HG02938 (cell line): ENCODE measurements at regions not wholly inside any gene's neighbourhood (a gene's known extent, or its start where the extent isn't known, plus 50 kb on each side); places are given as distances from the start of the nearest gene placed in this dataset.
"Not testable (repeated sequence)": the region's sequence is repeated elsewhere in the genome, so short reads cannot be mapped to it uniquely, and the experiment has no call there.

ENCODE experiments used
- ATAC-seq: cut with Tn5 transposase; IDR thresholded peaks from one replicate; pipeline ENCODE4 v1.9.1; 2021; ENCODE audit warnings: mild to moderate bottlenecking, moderate library complexity; ENCODE audit not compliant: unreplicated experiment

DNA sequence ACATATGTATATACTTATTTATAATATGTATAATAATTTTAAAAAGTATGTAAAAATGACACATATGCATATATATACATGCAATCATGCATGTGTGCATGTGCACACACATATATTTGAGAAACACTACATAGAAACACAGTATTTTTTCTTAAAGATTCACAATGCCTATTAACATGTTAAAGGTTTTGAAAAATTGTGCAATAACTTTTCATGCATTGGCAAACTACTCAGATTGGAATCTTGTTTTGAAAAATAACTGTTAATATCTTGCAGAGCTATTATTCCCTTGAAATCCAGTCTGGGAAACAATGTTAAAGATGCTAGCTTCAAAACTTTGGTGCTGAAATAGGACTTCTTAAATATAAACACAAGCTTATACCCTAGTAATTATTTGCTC lies 256.2 kb upstream of the P2RY1 start:
- no peak for ATAC-seq

DNA sequence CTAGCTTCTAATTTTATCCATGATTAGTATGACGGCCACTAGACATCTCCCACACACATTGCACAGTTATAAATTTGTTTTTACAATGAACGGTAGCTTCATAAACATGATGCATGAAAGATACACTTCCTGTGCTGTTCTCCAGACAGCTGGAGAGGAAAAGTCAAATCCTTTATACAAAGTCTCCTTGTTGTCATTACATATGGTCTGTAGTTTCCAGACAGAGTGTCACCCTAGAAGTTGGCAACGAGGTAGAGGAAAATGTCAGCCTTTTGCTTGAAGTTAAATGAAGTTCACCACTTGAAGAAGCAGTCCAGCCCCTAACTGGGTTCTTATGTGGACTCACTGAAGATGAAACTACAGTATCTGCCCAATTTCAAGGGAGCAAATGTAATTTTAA lies 253.0 kb upstream of the P2RY1 start:
- no peak for ATAC-seq

DNA sequence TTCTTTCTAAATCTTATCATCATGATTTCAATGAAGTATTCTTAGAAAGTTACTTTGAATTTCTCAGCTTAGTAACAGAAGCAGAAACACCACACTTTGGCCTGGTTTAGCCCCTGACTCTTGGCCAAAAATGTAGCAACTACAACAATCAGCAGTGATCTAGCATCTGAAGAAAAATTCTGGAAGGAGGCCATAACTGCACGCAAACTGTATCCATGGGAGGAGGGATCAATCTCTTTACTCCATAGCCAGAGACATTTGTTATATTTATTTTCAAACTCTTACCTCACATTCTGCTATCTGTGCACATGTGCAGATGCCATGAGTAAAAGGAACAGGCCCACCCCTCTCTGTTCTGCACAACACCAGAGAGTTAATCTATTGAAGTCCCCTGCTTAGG lies 251.0 kb upstream of the P2RY1 start:
- no peak for ATAC-seq

DNA sequence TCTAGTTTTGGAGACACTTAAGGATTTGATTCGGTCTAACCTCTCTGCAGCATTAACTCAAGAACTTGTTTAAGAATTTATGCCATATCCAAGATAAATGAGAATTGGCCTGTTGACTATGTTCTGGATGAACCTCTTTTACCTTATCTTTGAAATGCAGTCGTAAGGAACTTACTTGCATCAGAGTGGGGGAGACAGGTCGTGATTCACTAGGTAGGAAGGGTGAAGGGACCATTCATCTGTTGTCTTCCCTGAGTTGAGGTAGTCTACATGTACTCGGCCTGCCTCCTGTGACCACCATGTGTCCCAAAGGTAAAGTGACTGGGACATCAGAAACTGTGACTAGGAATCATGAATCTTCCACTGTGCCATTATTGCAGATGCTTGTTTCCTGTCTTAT lies 248.0 kb upstream of the P2RY1 start:
- ATAC-seq: no peak

DNA sequence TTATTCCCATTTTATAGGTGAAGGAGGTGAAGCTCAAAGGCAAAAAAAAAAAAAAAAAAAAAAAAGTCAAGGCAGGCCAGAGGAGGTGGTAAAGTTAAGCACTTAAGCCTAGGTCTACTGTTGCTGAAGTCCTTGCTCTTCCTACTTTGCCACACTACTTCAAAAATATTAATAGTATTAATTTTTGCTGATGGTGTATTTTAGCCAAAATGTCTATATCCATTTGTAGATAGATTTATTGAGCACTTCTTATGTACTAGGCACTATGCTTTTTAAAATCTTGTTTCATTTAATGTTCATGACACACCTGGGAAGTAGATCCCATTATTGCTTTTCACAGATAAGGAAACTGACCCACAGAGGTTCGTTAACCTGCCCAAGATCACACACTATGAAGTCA lies 247.1 kb upstream of the P2RY1 start:
- ATAC-seq: no peak

DNA sequence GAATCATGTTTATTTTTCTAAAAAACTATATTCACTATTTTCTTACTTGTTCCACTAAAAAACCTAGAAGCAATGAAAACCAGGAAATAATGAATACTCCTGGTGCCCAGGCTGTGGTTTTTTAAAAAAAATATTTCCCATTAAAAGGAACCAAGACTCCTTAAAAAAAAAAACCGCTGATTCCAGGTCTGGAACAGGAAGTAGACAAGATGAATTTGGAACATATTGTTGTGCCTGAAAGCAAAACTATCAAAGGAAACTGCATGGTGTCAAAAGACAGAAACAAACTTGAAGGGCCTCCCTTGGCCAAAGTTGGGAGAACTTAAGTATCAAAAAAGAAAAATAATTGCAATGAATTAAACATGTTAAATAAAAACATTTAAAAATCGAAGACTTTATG lies 245.3 kb upstream of the P2RY1 start:
- ATAC-seq: no peak

DNA sequence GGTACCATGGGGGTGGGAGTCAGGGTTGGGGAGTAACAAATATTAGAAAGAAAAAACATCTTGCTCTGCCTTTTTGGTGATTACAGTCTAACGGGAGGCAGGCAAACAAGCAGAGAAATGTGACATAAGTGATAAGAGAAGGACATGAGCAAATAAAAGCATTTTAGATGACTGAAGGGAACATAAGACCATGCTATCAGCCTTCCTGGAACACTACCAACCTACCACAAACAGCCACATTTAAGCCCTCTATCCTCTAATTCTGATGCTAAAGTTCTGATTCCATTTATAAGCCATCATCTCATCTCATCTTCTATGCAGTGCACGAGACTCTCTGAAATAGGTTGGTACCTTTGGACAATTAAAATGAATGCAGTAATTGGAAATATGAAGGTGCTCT lies 243.4 kb upstream of the P2RY1 start:
- no peak for ATAC-seq

DNA sequence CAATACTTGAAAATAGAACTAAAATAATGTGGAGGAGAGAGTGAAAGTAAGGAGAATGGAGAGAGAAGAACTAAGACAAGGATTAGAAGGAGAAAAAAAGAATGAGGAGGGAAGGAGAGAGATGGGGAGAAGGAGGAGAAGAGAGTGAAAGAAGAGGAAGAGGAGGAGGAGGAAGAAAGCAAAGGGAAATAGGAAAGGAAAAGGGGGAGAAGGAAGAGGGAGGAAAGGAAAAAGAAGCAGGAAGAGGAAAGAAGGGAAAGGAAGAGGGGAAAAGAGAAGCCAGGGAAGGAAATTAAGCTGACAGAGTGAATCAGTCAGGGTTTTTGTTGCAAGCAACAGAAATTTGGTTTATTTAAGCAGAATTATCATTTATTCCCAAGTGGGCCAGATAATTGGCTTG lies 241.7 kb upstream of the P2RY1 start:
- no peak for ATAC-seq

DNA sequence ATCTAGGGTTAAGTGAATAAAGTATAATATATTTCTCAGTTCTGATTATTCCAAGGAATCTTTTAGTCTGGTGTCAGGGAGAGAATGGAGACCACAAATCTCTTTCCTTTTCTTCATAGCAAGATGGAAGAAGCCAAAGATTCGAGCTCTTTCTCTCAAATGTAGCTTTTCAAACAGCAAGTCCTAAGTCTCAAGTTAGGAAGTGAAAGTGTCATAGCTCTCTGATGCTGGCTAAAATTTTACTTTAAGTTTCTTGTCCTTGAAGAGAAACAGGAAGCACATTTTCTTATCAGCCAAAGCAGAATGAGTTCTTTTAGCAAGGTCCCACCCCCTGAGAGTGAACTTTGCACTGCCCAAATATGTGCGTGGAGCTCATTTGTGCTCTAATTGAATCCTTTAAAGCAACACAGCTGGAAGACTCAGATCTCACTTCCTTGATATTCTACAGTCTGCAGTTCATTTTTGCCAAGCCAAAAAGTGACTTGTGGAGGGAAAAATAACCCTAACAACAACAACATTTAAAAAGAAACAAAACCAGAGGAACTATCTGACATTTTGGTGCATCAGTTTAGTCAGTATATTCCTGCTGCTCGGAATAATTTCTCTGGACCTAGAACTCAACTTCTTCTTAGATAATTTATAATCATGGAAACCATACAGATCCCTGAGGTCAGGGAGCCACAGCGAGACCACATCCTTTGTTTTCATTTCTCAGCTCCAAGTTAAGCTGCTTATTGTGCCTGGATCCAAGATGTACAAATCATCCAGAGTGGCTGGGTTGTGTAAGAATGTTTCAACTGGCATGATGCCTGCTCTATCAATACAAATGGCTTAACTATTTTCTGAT lies 238.7 kb upstream of the P2RY1 start:
- ATAC-seq: peak; percentile 100

DNA sequence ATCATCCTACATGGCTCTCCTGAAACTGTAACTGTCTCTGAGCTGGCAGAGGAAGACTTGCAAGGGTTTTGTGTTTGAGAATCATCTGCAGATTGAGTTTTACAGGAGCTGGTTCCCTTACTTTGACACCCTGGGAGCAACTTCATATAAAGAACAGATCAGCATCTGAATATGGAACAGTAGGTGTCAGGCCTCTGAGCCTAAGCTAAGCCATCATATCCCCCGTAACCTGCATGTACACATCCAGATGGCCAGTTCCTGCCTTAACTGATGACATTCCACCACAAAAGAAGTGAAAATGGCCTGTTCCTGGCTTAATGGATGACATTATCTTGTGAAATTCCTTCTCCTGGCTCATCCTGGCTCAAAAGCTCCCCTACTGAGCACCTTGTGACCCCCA lies 238.1 kb upstream of the P2RY1 start:
- not testable (repeated sequence) for ATAC-seq

DNA sequence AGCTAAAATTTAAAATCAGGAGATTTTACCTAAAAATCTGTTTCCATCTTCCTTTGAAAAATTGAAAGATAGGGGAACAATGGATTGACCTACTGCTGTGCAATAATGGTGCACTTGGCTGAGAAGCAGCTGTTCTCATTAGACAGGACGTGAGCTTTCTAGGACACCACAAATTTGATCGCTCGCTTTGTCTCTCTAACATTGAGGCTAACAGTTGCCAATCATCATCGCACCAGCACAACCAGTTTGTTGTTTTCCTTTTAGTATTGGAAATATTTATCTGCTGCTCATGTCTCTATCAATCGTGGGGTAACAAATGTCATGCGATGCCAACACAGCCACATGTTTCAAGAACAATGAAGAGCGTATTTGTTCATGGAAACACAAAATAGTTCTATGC lies 228.8 kb upstream of the P2RY1 start:
- ATAC-seq: no peak

DNA sequence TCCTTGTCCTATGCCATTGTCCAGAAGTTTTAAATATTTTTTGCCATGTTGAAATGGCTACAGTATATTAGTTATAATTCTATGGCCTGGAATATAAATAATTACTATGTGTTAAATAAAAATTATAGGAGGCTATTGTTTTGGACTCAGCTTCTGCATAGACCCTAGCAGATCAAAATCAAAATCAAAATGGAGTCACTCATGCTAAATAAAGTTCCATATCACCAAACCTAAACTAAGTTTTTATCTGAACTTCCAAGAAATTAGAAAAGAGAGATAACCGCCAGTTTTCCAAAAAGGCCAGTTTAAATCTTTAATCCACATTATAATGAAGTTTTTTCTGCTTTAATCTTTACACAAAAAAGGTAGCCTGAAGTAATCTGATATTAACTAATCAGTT lies 227.8 kb upstream of the P2RY1 start:
- ATAC-seq: no peak

DNA sequence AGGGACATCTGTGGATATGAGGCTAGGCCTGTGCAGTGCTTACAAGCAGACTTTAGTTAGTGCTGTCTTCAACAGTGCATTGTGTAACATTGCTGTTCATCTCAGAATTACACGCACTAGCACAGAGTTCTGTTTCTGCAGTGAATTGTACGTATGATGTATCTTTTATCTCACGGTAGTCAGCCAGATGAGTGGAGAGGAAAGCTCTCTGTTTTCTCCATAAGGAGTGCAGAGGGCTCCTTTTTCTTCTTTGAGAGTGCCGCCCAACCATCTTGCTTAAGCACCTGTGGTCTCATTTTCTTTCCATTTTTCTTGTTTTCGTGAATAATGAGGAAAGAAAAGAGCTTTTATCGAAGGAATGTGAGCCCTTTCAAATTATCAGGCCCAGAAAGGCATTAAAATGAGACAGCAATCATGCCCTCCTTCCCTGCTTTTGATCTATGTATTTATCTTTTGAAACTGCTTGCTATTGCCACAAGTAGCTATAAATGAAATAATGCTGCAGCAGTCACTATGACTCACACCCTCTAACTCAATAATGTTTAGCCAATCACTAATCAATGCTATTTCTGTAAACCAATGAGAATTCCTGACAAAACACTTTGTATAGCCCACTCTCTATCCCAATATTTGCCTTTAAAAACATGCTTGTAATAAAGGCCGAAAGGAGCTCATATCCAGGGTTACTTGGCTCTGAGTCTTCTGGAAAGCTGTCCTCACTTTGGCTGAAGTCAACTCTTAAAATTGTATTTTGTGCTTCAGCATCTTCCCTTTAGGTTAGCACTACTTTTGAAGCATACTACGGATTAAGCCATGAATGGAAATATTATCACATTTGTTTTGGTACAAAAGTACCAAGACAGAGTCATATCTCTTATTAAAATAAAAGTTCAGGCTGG lies 226.0 kb upstream of the P2RY1 start:
- ATAC-seq: no peak

DNA sequence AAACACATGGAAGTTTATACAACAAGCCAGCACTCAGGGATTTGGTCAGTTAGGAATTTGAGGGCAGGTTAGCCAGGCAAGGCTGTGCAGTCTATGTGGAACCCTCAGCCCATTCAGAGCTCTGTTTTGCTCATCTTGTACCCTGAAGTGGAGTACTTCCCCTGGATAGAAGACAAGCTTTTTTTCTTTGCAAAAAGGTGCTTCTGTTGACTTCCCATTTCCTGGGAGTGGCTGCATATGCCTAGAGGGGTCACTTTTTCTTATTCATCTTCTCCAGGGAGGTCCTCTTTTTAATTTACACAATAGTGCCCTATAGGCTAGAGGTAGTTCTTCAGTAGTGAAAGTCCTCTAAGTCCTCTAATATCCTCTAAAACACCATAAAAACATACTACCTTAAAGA lies 225.0 kb upstream of the P2RY1 start:
- ATAC-seq: no peak

DNA sequence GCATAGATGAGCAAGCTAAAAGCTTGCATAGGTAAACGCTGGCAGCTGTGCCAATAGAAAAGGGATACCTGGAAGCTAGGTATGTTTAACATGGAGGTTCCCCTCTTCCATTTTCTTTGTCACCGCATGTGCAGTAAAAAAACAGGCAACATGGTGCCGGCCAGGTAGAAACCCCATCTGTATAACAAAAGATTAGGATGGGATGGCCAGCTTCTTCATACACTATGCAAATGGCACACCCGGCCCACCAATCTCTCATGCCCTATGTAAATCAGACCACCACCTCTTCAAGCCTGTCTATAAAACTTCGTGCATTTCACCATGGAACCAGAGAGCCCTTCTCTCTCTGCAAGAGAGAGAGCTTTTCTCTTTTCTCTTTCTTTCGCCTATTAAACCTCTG lies 224.3 kb upstream of the P2RY1 start:
- ATAC-seq: no peak

DNA sequence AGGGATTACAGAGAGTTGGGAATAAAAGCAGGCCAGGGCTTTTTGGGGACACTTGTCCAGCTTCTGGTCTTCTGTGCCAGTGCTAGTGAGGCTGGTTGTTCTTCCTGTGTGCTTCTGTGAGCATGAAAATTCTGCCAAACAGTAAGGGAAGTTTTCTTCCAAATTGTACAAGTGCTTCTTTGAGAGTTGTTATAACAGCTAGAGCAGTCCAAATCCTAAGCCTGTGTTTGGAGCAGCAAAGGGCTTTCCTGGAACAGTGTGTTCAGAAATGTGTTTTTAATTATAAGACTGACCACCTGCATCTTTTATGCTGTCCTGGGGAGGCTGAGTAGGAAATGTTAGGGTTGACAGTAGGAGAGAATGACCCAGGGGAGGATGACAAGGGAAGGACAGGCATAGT lies 223.0 kb upstream of the P2RY1 start:
- ATAC-seq: no peak

DNA sequence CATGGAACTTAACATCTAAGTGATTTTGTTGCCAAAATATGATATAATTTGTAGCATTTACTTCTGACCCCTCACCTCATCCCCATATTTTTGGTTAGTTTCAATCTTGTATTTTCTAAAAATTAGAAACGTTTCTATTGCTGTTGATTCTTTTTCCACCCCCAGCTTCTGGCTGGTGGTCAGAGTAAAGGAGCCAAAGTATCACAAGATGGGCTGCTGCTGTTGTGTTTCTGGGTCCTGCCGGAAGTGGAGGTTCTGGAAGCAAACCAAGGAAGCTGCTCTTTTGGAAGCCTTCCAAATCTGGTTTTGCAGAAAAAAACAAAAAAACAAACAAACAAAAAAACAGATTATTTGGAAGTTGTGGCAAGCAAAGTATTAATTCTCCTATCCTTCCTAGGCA lies 221.1 kb upstream of the P2RY1 start:
- ATAC-seq: no peak

DNA sequence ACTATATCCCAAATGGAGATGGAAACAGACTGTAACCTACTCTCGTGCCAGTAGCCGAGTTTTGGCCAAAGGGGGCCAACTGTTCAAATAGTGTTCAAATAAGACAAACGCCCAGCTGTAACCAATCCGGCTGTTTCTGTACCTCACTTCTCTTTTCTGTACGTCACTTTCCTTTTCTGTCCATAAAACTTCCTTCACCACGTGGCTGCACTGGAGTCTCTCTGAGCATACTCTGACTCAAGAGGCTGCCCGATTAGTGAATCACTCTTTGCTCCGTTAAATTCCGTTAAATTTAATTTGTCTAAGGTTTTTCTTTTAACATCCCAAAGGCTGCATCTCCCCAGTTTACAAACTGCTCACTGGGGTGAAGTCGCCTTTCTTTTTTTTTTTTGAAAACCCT lies 219.2 kb upstream of the P2RY1 start:
- ATAC-seq: no peak

DNA sequence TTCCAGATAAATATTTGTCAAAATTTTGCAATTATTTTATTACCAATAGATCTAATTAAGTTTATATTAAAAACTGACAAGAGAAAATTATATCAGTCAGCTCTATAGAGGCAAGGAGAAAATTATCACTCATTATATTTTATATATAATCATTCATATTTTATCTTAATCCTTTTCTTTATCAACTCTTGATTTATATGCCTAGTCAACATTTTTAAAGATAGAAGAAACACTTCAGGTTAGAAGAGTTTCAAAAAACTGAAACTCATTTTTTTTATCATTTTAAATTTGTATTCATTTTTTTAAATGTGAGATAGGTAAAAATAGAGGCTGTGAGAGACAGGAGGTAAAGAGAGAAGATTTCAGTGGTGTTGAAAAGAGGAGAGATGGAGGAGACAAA lies 217.3 kb upstream of the P2RY1 start:
- no peak for ATAC-seq

DNA sequence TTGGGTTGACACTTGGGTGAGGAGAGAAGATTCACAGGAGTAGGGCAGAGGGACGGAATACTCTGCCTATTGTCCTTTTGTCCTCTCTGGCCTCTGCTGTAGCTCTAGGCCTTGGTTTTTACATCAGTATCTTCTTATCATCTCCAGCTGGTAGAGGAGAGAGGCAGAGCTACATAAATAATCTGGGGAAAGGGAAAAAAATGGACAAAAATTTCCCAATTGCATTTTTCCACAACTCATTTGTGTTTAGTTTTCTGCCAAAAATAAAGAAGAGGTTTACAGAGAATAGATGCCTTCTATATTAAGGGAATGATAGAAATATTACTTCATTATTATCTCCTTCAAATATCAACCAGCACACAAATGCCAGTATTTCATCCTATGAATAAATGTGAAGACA lies 216.4 kb upstream of the P2RY1 start:
- ATAC-seq: no peak

DNA sequence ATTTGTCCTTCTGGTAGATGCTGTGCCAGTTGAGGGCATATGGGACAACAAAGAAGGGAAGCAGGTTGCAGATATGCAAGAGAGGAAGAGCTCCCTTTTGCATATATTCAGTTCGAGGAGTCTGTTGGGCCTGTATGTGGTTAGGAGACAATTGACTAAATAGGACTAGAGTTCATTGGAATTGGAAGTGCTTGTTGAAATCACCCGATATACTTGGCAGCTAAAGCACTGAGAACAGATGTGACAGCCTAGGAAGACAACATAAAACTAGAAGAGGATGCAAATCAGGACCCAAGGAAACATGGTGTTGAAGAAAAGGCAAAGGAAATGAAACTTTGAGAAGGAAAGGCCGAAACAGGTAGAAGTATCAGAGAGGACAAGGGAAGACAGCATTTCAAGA lies 215.2 kb upstream of the P2RY1 start:
- no peak for ATAC-seq

DNA sequence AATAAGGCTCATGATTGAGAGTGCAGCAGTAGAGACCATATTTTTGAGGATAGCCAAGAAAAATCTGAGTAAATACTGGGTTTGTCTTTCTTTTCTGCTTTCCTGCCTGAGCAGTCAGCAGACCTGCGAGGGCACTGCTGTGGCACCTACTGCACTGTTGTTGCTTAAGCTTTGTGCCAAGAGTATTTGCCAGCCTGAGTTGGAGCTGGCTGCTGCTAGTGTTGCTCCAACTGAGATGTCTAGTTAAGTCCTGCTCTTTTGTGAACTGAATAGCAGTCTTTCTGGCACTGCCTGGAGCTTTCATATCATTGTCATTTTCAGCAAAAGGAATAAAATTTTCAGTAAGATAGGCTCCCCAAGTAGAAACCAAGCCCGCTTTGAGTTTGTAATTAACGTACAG lies 214.5 kb upstream of the P2RY1 start:
- ATAC-seq: no peak
